Right atrium auricular region (tissue), 2 donors: ENCODE measurements at regions not wholly inside any gene's neighbourhood (a gene's known extent, or its start where the extent isn't known, plus 50 kb on each side); places are given as distances from the start of the nearest gene placed in this dataset.

Experiments used
- DNase-seq: peaks from one replicate; pipeline ENCODE4 v3.0.0-alpha.2; 2019; ENCODE audit warnings: low spot score
- H3K27ac ChIP-seq, 2 donors: fragments of 200-600 bp; sonication (generic); 1 replicate in 1 of 2; 2 replicates in 1 of 2; pipeline ENCODE4 v1.5.1; 2016 to 2019
- H3K27me3 ChIP-seq, 2 donors: fragments of 200-600 bp; sonication (generic); one replicate each; pipeline versions ENCODE4 v1.5.1 to v1.6.0; 2017 to 2019
- H3K36me3 ChIP-seq: fragments of 200-600 bp; sonication (generic); one replicate; pipeline ENCODE4 v1.5.1; 2016
- H3K4me1 ChIP-seq, 2 donors: fragments of 200-600 bp; sonication (generic); one replicate each; pipeline versions ENCODE4 v1.5.1 to v1.6.0; 2017 to 2019
- H3K4me3 ChIP-seq, 2 donors: fragments of 200-600 bp; sonication (generic); 1 replicate in 1 of 2; 2 replicates in 1 of 2; pipeline ENCODE4 v1.5.1; 2017 to 2019; ENCODE audit warnings: mild to moderate bottlenecking in 1 of 2, moderate library complexity in 1 of 2
- H3K9me3 ChIP-seq, 2 donors: fragments of 200-600 bp; sonication (generic); one replicate each; pipeline ENCODE4 v1.5.1; 2019
- TF ChIP-seq, protein P1 (sequence below), 2 donors: fragments of 200-600 bp; sonication (generic); IDR thresholded peaks; one replicate each; pipeline ENCODE4 v1.5.1; 2019; ENCODE audit warnings: antibody characterized with exemption in 2 of 2

DNA sequence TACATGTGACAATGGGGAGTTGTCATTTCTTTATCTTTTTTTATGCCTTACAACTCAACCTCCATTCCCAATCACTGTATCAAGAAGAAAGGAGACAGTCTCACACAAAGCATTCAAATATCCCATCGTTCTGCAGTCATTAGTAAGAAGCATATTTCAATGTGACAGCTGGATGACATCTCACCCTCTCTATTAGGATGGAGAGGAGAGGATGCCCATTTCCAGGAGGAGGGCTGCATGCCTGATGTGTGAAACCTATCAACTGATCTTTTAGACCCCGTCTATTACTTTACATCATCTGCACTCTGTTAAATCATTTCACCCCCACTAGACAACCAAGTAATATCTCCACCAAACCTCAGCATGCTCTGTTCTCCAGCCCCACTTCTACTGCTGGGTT is 292.7 kb upstream of the CHAC2 start:
- no peak for DNase-seq
- TF ChIP-seq, protein P1, sequence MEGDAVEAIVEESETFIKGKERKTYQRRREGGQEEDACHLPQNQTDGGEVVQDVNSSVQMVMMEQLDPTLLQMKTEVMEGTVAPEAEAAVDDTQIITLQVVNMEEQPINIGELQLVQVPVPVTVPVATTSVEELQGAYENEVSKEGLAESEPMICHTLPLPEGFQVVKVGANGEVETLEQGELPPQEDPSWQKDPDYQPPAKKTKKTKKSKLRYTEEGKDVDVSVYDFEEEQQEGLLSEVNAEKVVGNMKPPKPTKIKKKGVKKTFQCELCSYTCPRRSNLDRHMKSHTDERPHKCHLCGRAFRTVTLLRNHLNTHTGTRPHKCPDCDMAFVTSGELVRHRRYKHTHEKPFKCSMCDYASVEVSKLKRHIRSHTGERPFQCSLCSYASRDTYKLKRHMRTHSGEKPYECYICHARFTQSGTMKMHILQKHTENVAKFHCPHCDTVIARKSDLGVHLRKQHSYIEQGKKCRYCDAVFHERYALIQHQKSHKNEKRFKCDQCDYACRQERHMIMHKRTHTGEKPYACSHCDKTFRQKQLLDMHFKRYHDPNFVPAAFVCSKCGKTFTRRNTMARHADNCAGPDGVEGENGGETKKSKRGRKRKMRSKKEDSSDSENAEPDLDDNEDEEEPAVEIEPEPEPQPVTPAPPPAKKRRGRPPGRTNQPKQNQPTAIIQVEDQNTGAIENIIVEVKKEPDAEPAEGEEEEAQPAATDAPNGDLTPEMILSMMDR (IDR thresholded peaks at IDR 0.05), result no peak
- H3K27ac ChIP-seq, result no peak overlapping the region
- H3K36me3 ChIP-seq, result no peaks in the 10 kb centered on the region
- H3K27me3 ChIP-seq, result no peaks in the 10 kb centered on the region
- H3K4me3 ChIP-seq, result no peak overlapping the region
- H3K4me1 ChIP-seq, result no peaks in the 10 kb centered on the region
- no peaks in the 10 kb centered on the region for H3K9me3 ChIP-seq

DNA sequence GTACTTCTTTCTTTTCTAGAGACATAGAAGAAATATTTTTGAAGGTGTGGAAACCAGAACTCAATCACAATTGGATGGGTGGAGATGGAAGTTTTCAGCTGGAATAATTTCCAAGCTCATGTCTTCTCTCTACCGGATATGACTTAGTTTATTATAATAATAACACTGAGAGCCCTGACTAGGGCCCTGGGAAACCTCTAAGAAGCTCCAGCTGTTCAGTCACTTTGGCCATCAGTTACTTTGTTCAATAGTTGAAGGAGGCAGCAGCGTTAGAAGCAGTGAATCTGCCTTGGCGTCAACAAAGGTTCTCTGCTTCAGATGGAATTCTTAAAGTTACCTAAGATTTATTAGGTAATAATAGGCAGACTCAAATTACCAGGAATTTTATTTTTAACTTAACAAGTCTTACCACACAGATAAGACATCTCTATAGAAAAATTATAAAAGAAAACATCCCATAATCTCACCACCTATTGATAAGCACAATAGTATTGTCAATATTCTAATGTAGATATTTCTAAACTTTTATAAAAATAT is 293.8 kb upstream of the CHAC2 start:
- Histone ChIP-seq H3K4me1 (no peaks in the 10 kb centered on the region), H3K4me3 (no peak overlapping the region), H3K9me3 (no peaks in the 10 kb centered on the region), H3K27me3 (no peaks in the 10 kb centered on the region), H3K36me3 (no peaks in the 10 kb centered on the region), H3K27ac (no peak overlapping the region)
- TF ChIP-seq, protein P1 (IDR thresholded peaks at IDR 0.05), result no peak
- DNase-seq, result no peak

DNA sequence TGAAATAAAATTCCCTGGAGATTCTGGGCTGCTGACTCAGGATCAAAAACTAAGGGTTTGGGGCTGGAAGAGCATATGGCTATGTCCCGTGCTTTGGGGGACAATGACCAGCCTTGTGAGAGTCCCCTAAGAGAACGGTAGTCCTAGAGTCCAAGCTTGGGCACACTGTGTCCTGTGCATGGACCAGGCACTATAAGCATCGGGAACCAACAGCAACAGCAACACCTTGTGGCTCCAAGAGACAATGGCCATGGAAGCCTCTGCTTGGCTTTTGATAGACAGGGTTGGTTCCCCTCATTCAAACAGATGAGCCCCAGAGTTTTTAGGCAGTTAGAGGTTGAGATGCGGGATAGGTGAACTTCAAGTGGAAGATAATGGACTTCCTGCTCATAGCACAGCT is 294.4 kb upstream of the CHAC2 start:
- Histone ChIP-seq H3K27me3 (no peaks in the 10 kb centered on the region), H3K27ac (no peak overlapping the region), H3K9me3 (no peaks in the 10 kb centered on the region), H3K36me3 (no peaks in the 10 kb centered on the region), H3K4me1 (no peaks in the 10 kb centered on the region), H3K4me3 (no peak overlapping the region)
- TF ChIP-seq, protein P1 (IDR thresholded peaks at IDR 0.05), result no peak
- DNase-seq, result no peak

DNA sequence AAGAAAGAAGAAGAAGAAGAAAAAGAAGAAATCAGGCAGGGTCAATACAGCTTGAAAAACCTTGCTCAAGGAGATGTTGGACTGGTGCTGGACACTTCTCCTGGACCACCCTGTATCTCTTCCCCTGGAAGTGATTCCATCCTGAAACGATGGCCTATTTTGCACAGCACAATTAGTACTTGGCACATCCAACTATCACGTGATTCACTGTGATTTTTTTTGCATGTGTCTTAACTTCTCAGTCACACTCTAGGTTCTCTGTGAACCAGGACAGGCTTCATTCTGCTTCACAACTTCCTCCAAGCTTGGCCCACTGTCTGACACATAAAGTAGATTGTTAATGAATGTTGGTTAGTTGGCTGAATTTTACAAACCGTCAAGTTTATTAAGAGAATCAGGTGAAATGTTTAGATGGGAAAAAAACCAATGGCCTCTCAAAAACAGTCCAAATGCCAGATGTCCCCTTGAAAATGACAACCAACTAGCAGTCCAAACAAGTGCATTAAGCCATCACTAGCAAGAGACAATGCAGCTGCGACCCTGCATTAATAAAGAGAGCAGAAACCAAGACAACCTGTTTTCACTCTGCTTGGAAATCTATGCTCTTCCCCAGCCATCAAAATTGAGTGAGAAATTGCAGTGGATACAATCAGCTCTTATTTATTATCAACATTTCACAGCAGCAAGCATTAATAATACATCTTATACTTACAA is 300.0 kb upstream of the CHAC2 start:
- no peak overlapping the region for H3K4me3 ChIP-seq
- TF ChIP-seq, protein P1 (IDR thresholded peaks at IDR 0.05), result no peak
- DNase-seq, result no peak
- no peaks in the 10 kb centered on the region for H3K36me3 ChIP-seq
- H3K27me3 ChIP-seq, result no peaks in the 10 kb centered on the region
- H3K27ac ChIP-seq, result no peak overlapping the region
- H3K4me1 ChIP-seq, result no peaks in the 10 kb centered on the region
- no peaks in the 10 kb centered on the region for H3K9me3 ChIP-seq

DNA sequence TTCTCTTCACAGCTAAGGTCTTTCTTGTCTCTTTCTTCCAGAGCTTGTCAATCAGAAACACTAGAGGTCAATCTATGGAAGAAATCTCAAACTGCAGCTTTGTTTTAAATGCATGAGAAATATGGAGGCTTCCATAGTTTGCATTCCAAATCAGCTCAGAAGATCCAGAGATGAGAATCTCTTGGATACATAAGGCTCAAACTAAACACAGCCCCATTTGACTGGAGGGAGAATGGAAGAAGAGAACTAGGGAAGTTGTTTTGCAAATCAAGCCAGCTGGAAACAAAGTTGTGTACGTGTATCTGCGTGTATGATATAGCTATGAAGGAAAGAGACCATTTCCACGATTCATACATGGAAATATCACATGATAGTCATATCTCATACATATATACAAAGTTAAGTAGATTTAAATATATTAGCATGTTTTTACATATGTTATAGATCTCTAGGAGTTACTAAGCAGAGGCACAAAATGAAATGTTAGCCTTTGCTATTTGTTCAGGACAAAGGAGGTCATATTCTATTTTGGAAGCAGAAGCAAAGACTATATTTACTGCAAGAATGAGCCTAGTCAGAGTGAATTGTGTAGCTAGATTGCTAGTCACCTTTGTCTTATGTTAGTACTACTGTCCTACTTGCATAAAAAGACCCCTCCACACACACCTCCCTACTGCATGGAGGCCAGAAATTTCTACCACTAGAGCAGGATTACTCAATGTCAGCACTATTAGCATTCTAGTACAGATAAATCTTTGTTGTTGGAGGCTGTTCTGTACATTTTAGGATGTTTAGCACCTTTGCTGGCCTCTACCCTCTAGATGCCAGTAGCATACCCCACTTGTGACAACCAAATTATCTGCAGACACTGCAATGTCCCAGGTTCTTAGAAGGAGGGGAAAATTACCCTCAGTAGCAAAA is 303.5 kb upstream of the CHAC2 start:
- Histone ChIP-seq H3K9me3 (no peaks in the 10 kb centered on the region), H3K27ac (no peak overlapping the region), H3K36me3 (no peaks in the 10 kb centered on the region), H3K4me3 (no peak overlapping the region), H3K4me1 (no peaks in the 10 kb centered on the region), H3K27me3 (no peaks in the 10 kb centered on the region)
- TF ChIP-seq, protein P1 (IDR thresholded peaks at IDR 0.05), result no peak
- no peak for DNase-seq
